HG03066 (cell line): ENCODE measurements at regions not wholly inside any gene's neighbourhood (a gene's known extent, or its start where the extent isn't known, plus 50 kb on each side); places are given as distances from the start of the nearest gene placed in this dataset.

Experiments
- ATAC-seq: cut with Tn5 transposase; IDR thresholded peaks from one replicate; pipeline ENCODE4 v1.9.1; 2021; ENCODE audit warnings: low read depth; ENCODE audit not compliant: unreplicated experiment

DNA sequence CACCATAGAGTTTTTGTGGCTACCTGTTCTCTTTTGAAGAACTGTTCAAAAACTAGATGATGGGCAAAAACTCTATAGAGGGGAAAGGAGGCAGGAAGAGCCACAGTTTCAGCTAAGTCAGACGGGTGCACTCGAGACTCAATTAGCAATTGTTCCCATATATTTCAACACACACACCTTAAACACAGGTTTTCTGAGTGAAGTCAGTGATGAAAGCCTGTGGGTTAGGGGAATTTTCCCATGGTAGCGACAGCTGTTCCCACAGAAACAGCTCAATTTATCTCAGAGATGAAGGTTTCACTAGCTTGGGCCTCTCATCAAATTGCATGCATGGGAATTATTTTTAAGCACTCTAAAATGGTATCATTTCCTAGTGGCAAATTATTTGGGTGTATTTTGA is 143.4 kb downstream of the ZIC5 start:
- no peak for ATAC-seq

DNA sequence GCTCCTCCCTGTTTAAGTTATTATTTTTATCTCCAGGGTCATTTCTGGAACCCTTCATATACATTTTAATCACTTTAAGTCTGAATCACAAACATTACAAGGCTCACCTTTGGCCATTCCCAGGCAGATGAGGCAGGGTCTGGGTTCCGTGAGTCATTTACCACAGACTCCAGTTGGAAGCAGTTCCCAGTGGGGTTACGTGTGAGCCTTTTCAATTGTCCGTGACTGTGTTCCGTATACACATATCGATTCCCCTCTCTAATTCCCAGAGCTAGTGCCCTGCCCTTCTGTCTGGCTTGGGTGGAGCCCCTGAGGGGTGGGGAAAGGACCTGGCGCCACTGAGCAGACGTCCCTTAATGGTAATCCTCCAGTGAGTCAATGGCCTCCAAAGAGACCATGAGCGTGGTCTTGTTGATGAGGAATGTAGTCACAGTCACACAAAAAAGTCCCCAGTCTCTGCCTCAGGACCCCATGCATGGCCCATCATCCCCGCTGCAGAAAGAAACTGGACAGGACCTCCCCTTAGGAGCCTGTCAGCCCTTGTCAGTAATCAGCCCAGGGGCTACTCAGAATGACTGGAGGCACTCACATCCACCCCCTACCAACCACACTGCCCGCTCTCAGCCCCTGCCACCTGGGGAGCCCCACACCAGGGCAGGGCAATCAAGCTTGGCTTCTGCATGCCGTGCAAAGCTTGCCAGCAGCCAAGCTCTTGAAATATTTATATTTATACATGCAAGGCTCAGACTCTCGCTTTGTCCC is 144.4 kb downstream of the ZIC5 start:
- ATAC-seq, result no peak

DNA sequence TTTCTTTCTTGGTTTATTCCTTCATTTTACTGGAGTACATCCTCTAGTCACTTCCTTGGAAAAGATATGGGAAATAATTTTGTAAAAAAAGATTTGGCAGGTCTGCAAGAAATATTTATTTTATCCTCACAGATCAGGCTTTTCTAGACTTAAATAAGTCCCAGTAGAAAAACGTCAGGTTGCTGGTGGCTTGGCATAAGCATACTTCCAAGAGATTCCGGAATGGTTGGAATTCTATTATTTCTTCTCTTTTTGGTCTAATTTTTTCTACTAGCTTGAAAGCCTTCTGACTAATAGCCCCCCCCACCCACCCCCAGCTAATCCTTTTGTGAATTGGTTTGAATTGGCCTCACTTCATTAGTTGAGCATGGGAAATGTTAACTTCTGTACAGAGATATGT is 147.6 kb downstream of the ZIC5 start:
- ATAC-seq, result no peak

DNA sequence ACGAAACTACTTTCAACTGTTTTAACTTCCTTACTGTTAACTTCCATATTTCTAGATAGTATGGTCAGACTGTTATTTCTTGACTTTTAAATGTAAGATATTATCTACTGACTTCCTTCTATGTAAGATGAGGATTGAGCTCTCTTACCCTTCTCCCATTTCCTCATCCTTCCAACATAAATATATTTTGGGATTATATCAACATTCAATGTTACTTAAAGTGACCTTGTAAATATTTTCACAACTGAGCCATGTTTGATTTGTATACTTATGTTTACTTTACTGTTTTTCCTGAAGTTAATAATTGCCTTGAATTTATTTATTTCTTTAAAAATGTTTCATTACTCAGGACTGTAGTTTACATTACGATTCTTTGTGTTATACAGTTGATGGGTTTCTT is 148.7 kb downstream of the ZIC5 start:
- ATAC-seq, result no peak

DNA sequence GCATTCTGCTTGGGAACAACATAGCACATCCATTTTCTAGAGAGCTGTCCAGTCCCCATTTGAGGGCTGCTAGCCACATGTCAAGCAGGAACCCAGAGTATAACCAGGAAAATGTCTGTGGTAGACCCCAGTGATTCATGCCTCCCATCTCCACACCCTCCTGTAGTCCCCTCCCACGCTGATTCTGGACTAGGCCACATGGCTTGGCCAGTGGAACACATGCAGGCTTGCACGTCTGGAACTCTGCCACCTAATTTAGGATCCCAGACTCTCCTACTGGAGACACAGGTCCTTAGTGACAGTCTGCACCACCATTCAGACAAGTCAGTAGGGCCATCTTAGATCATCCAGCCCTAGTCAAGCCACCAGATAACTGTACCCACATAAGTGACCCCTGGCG is 149.8 kb downstream of the ZIC5 start:
- ATAC-seq, result no peak

DNA sequence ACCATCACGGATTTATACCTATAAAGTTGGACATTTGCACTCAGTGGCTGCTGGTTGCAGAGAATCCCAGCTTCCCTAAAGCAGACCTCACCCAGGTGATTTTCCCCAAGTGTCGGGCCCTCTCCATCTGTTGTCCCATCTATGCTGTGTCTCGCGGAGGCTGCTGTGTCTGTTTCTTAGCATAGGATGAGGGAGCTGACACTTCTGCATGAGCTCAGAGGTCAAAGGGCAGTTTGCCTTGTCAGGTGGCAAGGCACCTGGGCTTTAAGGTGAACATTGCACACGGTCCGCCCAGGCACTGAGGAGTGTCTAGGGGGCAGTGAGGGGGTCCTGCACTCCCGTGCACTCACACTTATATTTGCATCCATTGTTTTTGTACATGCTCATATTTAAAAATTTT is 151.6 kb downstream of the ZIC5 start:
- no peak for ATAC-seq

DNA sequence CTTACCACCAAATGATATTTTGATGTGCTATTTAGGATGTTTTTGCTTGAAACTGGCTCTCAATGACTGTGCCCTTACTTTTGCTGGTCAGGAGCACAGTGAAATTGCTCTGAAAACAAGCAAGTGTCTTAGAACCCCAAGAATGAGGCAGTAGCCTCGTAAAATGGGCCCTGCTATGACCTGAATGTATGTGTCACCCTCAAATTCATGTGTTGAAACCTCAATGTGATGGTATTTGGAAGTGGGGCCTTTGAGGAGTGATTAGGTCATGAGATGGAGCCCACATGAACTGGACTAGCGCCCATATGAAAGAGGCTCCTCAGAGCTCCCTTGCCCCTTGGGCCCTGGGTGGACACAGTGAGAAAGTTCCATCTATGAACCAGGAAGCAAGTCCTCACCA is 155.2 kb downstream of the ZIC5 start:
- ATAC-seq, result no peak

DNA sequence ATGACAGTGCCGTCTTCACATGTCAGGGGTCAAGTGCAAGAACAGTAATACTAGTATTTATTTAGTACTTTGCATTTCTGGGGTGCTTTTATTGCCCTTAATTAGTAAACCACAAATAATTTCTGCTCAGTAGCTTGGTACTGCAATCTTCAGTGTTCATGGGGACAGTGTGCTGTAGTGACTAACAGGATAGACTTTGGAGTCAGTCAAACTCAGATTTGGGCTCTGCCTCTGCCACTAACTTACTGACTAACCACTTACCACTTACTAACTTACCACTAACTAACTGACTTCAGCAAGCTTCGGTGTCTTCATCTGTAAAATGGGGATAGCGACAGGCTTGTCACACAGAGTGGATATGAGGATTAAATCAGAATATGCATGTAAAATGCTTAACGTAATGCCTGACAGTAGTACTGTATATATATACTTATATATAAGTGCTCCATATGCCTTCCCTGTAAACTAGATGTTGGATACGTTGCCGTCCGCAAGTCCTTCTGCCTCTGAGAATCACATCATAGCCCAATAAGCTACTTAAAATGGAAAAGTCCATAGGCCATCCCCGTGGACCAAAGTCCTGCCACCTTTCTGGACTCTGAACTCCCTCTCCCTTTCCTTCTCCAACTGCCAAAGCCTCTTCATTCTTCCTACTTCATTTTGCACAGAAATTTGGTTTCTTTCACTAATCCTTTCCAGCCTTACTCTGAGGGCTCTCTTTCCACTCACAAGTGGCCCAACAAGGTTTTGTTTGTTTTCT is 158.1 kb downstream of the ZIC5 start:
- ATAC-seq, result no peak

DNA sequence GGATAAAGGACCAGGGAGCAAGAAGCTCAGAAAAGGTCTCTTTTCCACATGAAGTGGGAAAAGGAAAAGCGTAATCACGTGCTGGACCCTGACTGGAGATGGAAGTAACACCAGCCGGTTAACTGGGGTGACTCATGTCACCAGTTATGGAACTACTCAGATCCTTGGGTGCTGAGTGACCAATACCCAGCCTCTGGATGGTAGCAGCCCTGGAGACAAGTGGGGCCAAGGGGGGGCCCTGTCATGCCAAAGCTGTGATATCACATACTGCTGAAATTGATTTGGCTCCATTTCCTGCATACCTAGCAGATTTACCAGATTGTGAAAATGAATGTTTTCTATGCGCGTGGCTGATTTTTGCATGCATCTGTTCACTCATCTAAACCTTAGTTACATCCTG is 158.9 kb downstream of the ZIC5 start:
- no peak for ATAC-seq

DNA sequence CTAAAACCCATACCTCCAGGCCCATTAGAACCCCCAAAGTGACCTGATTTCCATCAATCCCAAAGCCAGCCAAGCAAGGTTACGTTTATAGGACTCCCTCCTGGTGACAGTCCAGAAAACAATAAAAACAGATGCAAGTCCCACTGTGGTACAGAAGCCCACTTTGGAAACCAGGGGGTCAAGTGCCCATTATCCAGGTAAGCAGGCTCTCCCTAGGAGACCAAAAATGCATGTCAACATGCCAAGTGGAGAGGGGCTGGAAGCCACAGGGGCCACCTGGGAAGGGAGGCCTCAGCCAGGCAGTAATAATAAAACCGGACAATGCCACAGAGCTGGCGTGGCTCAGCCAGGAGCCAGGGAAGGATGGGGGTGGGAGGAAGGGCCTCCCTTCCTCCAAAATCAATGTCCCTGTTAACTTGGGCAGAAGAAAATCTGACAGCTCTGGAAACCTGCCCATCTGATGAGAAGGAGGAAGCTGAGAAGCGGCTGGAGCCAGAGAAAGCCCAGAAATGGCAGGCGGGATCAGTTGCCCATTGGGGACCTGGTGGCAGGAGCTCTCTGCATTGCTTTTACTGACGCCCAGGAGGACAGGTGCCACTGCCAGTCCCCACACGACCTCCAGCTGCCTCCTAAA is 160.4 kb downstream of the ZIC5 start:
- ATAC-seq, result no peak

DNA sequence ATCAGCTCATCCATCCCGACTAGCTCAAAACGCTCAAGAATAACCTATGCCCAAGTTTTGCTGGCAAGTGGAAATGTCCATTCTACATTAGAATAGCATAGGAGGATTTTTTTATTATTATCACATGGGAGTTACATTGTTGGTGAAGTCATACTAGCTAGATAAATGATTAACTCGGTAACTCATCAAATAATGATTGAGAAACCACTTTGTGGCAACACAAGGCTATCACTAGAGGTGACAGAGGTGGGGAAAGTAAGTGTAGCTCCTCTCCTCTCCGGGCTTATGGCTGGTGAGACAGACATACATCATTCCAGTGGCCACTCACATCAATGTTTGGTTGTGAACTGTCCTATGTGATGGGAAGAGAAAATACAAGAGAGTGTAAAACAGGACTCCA is 161.6 kb downstream of the ZIC5 start:
- ATAC-seq, result no peak

DNA sequence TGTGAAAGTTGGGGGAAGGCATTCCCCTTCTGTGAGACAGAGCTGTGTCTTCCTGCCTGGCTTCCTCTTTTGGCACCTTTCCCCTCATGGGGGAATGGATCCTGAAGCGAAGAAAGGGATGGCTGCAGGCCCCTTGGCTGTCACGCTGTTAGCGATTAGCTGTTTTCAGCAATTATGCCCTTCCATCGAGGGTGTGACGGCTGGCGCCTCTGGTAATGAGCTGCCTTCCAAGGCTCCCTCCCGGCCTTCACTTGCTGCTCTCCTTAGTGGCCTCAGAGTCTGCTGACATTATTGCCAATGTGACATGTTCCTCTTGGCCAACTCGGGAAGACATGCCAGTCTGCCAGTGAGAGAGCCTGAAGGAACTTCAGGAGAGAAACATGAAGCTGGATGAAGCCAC is 162.1 kb downstream of the ZIC5 start:
- ATAC-seq, result no peak

DNA sequence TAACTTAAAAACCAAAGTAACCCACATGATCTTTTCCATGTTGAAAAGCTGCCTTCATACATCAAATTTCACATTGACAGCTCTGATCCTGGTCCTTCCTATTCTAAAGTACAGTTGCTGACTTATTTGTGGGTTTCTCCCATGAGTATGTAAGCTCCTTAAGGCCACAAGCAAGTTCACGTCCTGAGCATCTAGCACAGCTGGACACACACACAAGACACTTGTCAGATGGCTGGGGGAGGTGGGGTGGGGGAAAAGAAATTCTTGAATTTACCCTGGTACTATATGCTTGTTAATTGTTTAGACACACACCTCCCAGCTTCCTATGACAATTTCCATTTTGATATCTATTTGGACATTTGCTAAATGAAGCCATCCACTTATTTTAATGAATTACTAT is 162.8 kb downstream of the ZIC5 start:
- ATAC-seq, result no peak

DNA sequence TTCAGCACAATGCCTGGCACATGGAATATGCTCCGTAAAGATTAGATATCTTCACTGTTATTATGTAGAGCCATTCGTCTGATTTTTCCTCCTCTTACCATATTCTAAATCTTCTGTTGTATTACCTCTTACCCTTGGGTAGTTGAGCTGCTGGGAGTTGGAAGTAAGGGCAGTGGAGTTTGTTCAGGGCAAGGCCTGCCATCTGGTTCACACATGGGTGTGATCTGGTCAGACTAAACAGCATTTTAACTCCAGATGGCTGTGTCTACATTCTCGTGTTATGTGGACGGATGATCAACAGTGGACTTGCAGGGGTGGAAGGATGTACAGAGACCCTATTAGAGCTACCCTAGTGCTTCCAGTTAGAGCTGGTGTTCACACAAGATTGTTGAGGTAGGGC is 164.9 kb downstream of the ZIC5 start:
- no peak for ATAC-seq

DNA sequence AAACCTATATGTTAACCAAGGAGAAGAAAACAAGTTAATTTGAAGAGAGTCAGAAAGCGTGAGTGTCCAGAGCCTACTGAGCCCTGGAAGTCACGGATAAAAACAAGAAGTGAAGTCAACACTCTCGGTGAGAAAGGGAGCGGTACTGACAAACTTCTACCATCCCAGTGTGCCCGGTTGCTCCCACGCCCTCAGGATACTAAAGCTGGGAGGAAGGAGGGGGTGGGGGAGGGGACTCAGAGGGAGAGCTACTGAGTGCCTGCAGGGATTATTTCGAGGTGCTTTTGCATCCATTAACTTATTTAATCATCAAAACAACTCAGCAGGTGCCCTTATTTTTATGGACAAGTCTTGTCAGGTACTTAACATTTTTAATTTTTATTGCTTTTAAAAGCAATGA is 166.2 kb downstream of the ZIC5 start:
- ATAC-seq, result no peak

DNA sequence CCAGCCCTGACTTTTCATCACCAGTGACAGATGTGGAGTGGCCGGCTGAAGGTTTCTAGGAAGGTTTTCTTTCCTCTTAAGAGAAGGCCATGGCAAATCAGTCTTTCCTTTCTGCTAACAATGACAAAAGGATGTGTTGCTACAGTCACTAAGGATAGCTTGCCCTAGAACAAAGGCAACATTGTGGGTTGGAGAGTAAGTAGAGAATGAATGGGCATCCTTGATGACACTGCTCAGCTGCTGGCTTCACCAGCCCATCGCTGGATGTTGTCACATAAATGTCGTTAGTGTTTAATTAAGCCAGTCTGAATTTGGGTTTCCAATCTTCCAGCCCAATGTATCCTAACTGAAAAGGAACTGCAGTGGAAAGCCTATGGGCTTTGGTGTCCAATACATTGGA is 168.4 kb downstream of the ZIC5 start:
- no peak for ATAC-seq

DNA sequence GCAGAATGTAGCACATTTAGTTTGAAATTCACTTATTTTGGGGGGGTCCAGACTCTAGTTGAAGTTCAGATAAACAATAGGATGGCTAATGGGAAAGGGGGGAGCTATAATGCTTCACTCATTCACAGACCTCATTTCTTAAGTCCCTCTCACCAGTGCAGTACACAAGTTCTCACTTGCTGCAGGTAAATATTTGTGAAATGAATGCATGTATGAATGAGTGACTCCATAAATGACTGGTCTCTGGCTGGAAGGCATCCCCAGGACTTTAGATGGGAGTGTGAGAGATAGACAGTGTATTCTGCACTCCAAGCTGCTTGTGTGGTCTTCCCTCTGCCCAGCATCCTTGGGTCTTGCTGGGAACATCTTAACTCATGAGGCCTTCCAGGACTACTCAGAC is 169.2 kb downstream of the ZIC5 start:
- ATAC-seq, result no peak

DNA sequence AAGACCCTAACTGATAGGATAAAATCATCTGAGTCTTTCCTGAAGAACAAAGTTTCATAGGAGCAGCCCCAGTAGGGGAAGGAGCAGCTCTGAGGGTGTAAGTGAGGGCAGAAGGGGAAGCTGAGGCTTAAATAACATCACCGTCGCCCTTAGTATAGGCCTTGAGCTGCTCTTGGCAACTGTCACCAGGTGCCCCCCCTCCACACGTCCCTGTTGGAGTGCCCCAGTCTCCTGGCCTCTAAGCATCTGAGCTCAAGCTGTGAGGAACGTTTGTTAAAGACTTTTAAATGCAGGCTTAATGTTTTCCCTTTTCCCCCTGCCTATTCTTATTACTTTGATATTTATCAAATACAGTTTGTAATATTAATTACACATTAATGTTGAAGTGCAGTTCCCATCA is 170.6 kb downstream of the ZIC5 start:
- no peak for ATAC-seq

DNA sequence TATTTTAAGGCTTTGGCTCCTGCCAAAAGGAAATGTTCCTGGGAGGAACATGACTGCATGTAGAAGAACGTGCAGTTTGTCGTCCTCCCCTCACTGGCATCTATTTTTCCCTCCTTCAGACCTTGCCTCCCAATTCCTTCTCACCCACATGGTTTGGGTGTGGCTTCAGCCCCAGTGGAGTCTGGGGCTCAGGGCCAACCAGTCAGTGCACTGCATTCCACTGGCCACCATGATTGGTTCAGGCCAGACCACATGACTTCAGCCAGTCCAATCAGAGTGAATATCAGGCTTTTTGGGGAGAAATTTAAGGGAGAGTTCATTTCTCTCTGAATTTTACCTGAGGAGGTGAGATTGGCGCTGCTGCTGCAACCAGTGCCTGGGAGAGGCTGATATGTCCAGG is 171.6 kb downstream of the ZIC5 start:
- no peak for ATAC-seq

DNA sequence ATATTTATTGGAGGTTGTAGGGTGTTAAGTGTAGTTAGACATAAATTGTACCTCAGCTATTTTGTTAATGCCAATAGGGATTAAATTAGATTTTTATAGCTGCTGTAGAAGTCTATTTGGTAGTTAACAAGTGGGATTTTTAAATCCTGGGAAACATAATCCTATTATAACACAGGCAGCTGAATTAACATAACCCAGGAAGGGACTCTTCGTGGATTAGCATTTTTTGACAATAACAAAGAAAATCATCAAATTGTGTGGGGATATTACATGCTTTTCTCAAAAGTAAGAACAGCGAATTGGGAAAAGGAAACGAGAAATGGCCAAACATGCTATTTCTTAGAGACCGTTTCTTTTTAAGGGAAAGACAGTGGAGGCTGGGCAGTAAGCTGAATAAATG is 172.8 kb downstream of the ZIC5 start:
- ATAC-seq, result no peak

DNA sequence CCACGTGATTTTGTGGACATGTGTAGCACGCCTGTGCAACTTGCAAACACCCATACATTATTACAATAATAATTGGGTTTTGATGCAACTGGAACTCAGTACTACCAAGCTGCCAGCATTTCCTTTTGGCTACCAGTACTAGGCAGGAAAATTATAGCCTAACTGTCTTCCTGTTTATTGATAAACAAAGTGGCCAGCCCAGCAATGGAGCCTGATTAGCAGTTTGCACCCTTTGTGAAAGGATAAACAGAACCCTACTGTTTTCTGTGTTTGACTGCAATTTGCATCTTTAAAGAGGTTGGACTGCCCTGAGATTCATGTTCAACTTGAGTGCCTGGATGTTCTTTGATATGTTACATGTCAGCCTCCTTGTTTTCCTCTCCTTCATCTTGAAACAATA is 173.9 kb downstream of the ZIC5 start:
- no peak for ATAC-seq
